PFSK-1 (cell line): ENCODE measurements at regions not wholly inside any gene's neighbourhood (a gene's known extent, or its start where the extent isn't known, plus 50 kb on each side); places are given as distances from the start of the nearest gene placed in this dataset.

ENCODE experiments used
- POLR2AphosphoS5 ChIP-seq: IDR thresholded peaks from 2 replicates; pipeline ENCODE4 v1.6.1; 2012; ENCODE audit warnings: low read depth, mild to moderate bottlenecking, control low read depth, low read length, moderate library complexity
- REST ChIP-seq, 2 experiments: IDR thresholded peaks; 2 replicates each; pipeline versions ENCODE4 v1.6.1 to v1.8.0; 2011 to 2012; ENCODE audit warnings: low read depth in 2 of 2, low read length in 2 of 2, control low read depth in 1 of 2, inconsistent platforms in 1 of 2, mild to moderate bottlenecking in 1 of 2, moderate library complexity in 1 of 2; ENCODE audit not compliant: insufficient read depth in 1 of 2
- SIN3A ChIP-seq: IDR thresholded peaks from 2 replicates; pipeline ENCODE4 v1.6.1; 2012; ENCODE audit warnings: mild to moderate bottlenecking, low read length, moderate library complexity, borderline replicate concordance; ENCODE audit not compliant: insufficient read depth
- TAF1 ChIP-seq: IDR thresholded peaks from 2 replicates; pipeline ENCODE4 v1.6.1; 2012; ENCODE audit warnings: low read length, control low read depth, borderline replicate concordance; ENCODE audit not compliant: insufficient read depth

- TF ChIP-seq POLR2AphosphoS5 (no peak), REST (IDR thresholded peaks at IDR 0.05; ENCODE audit: insufficient read depth in 1 of 2, low read depth in 2 of 2, low read length in 2 of 2) (no peak), TAF1 (no peak), SIN3A (no peak)
These were observed 1086.5 kb downstream of the NR2F1-AS1 start for GRCh38 chr5:92494508-92494907.
